GM21825 (cell line): ENCODE measurements at regions not wholly inside any gene's neighbourhood (a gene's known extent, or its start where the extent isn't known, plus 50 kb on each side); places are given as distances from the start of the nearest gene placed in this dataset.
"Not testable (repeated sequence)": the region's sequence is repeated elsewhere in the genome, so short reads cannot be mapped to it uniquely, and the experiment has no call there.

ENCODE experiments used
- ATAC-seq: cut with Tn5 transposase; IDR thresholded peaks from one replicate; pipeline ENCODE4 v1.9.1; 2021; ENCODE audit warnings: mild to moderate bottlenecking, moderate library complexity; ENCODE audit not compliant: unreplicated experiment

GRCh38 chr15:59835776-59836175, 146.7 kb upstream of the BNIP2 start:
- ATAC-seq = no peak

- ATAC-seq = no peak
Measured at GRCh38 chr15:59834528-59834927, 145.4 kb upstream of the BNIP2 start.

- no peak for ATAC-seq
Measured at GRCh38 chr15:59833366-59833765, 144.2 kb upstream of the BNIP2 start.

- no peak for ATAC-seq
Measured at GRCh38 chr15:59830873-59831272, 141.8 kb upstream of the BNIP2 start.

GRCh38 chr15:59830098-59830497, 141.0 kb upstream of the BNIP2 start:
- no peak for ATAC-seq

- no peak for ATAC-seq
Measured at GRCh38 chr15:59828861-59829260, 139.7 kb upstream of the BNIP2 start.

GRCh38 chr15:59828263-59828662, 139.1 kb upstream of the BNIP2 start:
- no peak for ATAC-seq

- no peak for ATAC-seq
Measured at GRCh38 chr15:59825901-59826300, 136.8 kb upstream of the BNIP2 start.

- ATAC-seq = no peak
Measured at GRCh38 chr15:59821286-59821685, 132.2 kb upstream of the BNIP2 start.

GRCh38 chr15:59819092-59819491, 130.0 kb upstream of the BNIP2 start:
- no peak for ATAC-seq

GRCh38 chr15:59818336-59818735, 129.2 kb upstream of the BNIP2 start:
- ATAC-seq = no peak

- ATAC-seq = no peak
Measured at GRCh38 chr15:59817834-59818233, 128.7 kb upstream of the BNIP2 start.

GRCh38 chr15:59817053-59817452, 127.9 kb upstream of the BNIP2 start:
- no peak for ATAC-seq

- no peak for ATAC-seq
Measured at GRCh38 chr15:59814409-59814808, 125.3 kb upstream of the BNIP2 start.

GRCh38 chr15:59812889-59813288, 123.8 kb upstream of the BNIP2 start:
- ATAC-seq = no peak

- no peak for ATAC-seq
Measured at GRCh38 chr15:59812250-59812870, 123.2 kb upstream of the BNIP2 start.

- not testable (repeated sequence) for ATAC-seq
Measured at GRCh38 chr15:59803293-59803966, 114.3 kb upstream of the BNIP2 start.

GRCh38 chr15:59801649-59802048, 112.5 kb upstream of the BNIP2 start:
- ATAC-seq = no peak

- no peak for ATAC-seq
Measured at GRCh38 chr15:59798605-59798917, 109.4 kb upstream of the BNIP2 start.

GRCh38 chr15:59797756-59798604, 108.9 kb upstream of the BNIP2 start:
- ATAC-seq = no peak

- ATAC-seq = no peak
Measured at GRCh38 chr15:59794229-59794886, 105.2 kb upstream of the BNIP2 start.

GRCh38 chr15:59792359-59792758, 103.2 kb upstream of the BNIP2 start:
- ATAC-seq = no peak
